ENCODE measurements at regions not wholly inside any gene's neighbourhood (a gene's known extent, or its start where the extent isn't known, plus 50 kb on each side); places are given as distances from the start of the nearest gene placed in this dataset.

DNA sequence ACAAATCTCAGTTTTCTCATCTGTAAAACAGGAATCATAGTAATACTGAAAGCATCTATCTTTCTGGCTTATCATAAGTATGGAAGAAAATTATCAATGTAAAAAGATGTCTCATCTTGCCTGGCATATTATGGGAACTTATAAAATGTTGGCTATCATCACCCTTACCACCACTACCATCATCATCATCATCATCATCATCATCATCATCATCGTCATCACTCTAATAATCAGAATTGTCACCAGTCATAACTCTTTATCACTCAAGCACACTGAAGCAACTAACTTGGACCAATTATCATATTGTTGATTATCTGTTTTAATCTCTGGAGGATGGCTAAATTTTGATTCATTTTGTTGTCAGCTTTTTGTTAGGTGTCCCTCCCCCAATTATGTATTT lies 825.4 kb downstream of the SORCS3 start:
- TF ChIP-seq, protein P1, sequence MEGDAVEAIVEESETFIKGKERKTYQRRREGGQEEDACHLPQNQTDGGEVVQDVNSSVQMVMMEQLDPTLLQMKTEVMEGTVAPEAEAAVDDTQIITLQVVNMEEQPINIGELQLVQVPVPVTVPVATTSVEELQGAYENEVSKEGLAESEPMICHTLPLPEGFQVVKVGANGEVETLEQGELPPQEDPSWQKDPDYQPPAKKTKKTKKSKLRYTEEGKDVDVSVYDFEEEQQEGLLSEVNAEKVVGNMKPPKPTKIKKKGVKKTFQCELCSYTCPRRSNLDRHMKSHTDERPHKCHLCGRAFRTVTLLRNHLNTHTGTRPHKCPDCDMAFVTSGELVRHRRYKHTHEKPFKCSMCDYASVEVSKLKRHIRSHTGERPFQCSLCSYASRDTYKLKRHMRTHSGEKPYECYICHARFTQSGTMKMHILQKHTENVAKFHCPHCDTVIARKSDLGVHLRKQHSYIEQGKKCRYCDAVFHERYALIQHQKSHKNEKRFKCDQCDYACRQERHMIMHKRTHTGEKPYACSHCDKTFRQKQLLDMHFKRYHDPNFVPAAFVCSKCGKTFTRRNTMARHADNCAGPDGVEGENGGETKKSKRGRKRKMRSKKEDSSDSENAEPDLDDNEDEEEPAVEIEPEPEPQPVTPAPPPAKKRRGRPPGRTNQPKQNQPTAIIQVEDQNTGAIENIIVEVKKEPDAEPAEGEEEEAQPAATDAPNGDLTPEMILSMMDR (IDR thresholded peaks at IDR 0.05; ENCODE audit: extremely low read depth, insufficient read depth, missing control alignments), result no peak
- in situ Hi-C loops (cut with MboI; ENCODE audit: low pct_unique_long_range_greater_than_20kb, low sequenced_read_pairs, unreplicated experiment), result no loop called here
- DNase-seq (ENCODE audit: low spot score), result no peak

DNA sequence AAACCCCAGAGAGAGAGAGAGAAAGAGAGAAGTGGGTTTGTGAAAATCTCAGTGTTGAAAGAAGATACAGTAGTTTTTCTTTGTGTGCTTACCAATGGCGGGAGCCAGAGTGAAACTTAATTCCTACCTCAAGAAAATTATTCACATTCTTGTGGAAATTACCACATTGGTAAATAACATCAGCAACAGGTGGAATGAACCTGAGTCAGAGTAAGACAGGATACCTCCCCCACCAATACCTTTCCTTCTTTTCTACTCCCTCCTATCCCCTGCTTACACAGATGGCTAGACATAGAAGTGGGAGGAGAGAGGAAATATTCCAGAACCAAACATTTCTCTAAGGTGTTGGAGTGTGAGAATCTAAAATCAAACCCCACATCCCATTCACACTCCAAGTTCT lies 793.9 kb downstream of the SORCS3 start:
- TF ChIP-seq, protein P1 (IDR thresholded peaks at IDR 0.05; ENCODE audit: extremely low read depth, insufficient read depth, missing control alignments), result no peak
- no peak for DNase-seq (ENCODE audit: low spot score)
- in situ Hi-C loops (cut with MboI; ENCODE audit: low pct_unique_long_range_greater_than_20kb, low sequenced_read_pairs, unreplicated experiment), result no loop called here

DNA sequence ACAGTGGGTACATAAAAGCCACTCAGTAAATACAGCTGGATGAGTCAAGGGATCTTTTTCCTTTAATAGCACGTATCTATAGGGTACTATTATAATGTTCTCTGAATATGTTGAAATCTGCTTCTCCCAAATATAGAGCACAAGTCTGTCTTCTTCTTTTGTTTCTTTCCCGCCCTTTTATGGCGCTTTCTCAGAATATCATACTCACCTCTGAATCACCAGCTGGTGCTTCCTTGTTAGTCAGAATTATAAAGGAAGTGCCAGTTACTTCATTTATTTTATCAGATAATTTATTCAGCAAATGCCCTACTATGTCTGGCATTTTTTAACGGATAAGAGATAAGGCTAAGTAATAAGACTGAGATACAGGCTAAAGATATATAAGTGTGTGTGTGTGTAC lies 772.9 kb downstream of the SORCS3 start:
- TF ChIP-seq, protein P1 (IDR thresholded peaks at IDR 0.05; ENCODE audit: extremely low read depth, insufficient read depth, missing control alignments), result no peak
- no peak for DNase-seq (ENCODE audit: low spot score)
- in situ Hi-C loops (cut with MboI; ENCODE audit: low pct_unique_long_range_greater_than_20kb, low sequenced_read_pairs, unreplicated experiment), result no loop called here

DNA sequence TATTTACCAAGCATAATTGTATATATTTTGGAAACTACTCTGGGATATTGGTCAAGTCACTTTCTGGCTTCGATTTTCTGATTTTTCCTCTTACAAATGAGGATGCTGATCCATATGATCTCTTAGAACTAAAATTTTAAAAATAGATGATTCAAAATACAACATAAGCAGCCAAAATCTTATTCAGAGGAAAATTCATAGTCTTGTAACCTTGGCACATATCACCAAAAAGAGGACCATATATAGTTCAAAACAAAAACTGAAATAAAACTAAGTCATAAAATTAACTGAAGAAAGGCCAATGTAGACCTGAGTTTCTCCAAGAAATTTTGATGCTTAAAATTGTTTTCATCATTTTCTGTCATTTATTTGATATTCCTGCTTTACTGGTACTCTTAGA lies 768.3 kb downstream of the SORCS3 start:
- TF ChIP-seq, protein P1 (IDR thresholded peaks at IDR 0.05; ENCODE audit: extremely low read depth, insufficient read depth, missing control alignments), result no peak
- in situ Hi-C loops (cut with MboI; ENCODE audit: low pct_unique_long_range_greater_than_20kb, low sequenced_read_pairs, unreplicated experiment), result no loop called here
- DNase-seq (ENCODE audit: low spot score), result no peak

DNA sequence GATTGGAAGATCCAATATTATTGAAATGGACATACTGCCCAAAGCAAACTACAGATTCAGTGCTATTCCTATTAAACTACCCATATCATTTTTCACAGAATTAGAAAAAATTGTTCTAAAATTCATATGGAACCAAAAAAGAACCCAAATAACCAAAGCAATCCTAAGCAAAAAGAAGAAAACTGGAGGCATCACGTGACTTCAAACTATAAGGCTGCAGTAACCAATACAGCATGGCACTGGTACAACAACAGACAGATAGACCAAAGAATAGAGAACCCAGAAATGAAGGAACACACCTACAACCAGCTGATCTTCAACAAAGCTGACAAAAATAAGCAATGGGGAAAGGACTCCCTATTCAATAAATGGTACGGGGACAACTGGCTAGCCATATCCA lies 765.4 kb downstream of the SORCS3 start:
- no peak for DNase-seq (ENCODE audit: low spot score)
- in situ Hi-C loops (cut with MboI; ENCODE audit: low pct_unique_long_range_greater_than_20kb, low sequenced_read_pairs, unreplicated experiment), result no loop called here
- TF ChIP-seq, protein P1 (IDR thresholded peaks at IDR 0.05; ENCODE audit: extremely low read depth, insufficient read depth, missing control alignments), result no peak

DNA sequence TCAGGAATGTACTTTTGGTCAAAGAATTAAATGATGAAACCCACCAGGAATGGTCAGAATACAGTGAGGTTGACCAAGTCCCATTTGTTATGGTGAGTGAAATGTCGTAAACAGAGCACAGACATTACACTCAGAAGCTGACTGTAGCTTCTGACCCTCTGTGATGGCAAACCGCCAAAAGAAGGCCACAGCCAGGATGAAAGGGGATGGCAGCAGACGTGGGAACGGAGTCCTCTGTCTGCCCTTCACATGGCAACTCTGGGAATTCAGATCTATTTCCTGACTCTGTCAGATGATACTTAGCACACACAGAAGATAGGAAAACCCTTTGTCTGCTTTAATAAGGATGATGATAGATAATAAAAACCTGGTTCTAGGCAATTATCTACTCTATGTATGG lies 757.1 kb downstream of the SORCS3 start:
- TF ChIP-seq, protein P1 (IDR thresholded peaks at IDR 0.05; ENCODE audit: extremely low read depth, insufficient read depth, missing control alignments), result no peak
- in situ Hi-C loops (cut with MboI; ENCODE audit: low pct_unique_long_range_greater_than_20kb, low sequenced_read_pairs, unreplicated experiment), result no loop called here
- no peak for DNase-seq (ENCODE audit: low spot score)

All from GM13977 (cell line).